ENCODE measurements at regions not wholly inside any gene's neighbourhood (a gene's known extent, or its start where the extent isn't known, plus 50 kb on each side); places are given as distances from the start of the nearest gene placed in this dataset.

GRCh38 chr3:143188881-143189280 lies 69.3 kb downstream of the CHST2 start:
- Histone ChIP-seq H3K27me3 (ENCODE audit: control insufficient read depth, insufficient read depth) (no peaks in the 10 kb centered on the region), H3K27ac (ENCODE audit: low read length) (no peak overlapping the region), H3K4me1 (ENCODE audit: control insufficient read depth, insufficient read depth, low read length) (no peaks in the 10 kb centered on the region), H3K9me3 (ENCODE audit: control insufficient read depth, low read length) (no peaks in the 10 kb centered on the region), H3K4me3 (ENCODE audit: low read length) (no peak overlapping the region)
- 80% methylated on average over 1 of the region's 1 CpG for WGBS
- intact Hi-C loops (cut with DNase I) = no loop called here
- ATAC-seq (no peak), DNase-seq (no peak)

GRCh38 chr3:143190101-143190500 lies 70.5 kb downstream of the CHST2 start:
- 76% methylated on average over 3 of the region's 3 CpGs for WGBS
- Histone ChIP-seq H3K9me3 (ENCODE audit: control insufficient read depth, low read length) (no peaks in the 10 kb centered on the region), H3K27me3 (ENCODE audit: control insufficient read depth, insufficient read depth) (no peaks in the 10 kb centered on the region), H3K4me1 (ENCODE audit: control insufficient read depth, insufficient read depth, low read length) (no peaks in the 10 kb centered on the region), H3K4me3 (ENCODE audit: low read length) (no peak overlapping the region), H3K27ac (ENCODE audit: low read length) (no peak overlapping the region)
- intact Hi-C loops (cut with DNase I) = no loop called here
- no peak for DNase-seq
- no peak for ATAC-seq

- Histone ChIP-seq H3K27ac (ENCODE audit: low read length) (no peak overlapping the region), H3K4me3 (ENCODE audit: low read length) (no peak overlapping the region), H3K27me3 (ENCODE audit: control insufficient read depth, insufficient read depth) (no peaks in the 10 kb centered on the region), H3K9me3 (ENCODE audit: control insufficient read depth, low read length) (no peaks in the 10 kb centered on the region), H3K4me1 (ENCODE audit: control insufficient read depth, insufficient read depth, low read length) (no peaks in the 10 kb centered on the region)
- intact Hi-C loops (cut with DNase I) = no loop called here
- ATAC-seq = no peak
- WGBS = 65% methylated on average over 1 of the region's 1 CpG
- DNase-seq = no peak
Measured at GRCh38 chr3:143192193-143192592, 72.6 kb downstream of the CHST2 start.

GRCh38 chr3:143200001-143200924 lies 80.7 kb downstream of the CHST2 start:
- no peak for DNase-seq
- H3K4me1 ChIP-seq (ENCODE audit: control insufficient read depth, insufficient read depth, low read length) = no peaks in the 10 kb centered on the region
- no peak overlapping the region for H3K4me3 ChIP-seq (ENCODE audit: low read length)
- intact Hi-C loops (cut with DNase I) = no loop called here
- ATAC-seq = no peak
- H3K27me3 ChIP-seq (ENCODE audit: control insufficient read depth, insufficient read depth) = no peaks in the 10 kb centered on the region
- H3K27ac ChIP-seq (ENCODE audit: low read length) = no peak overlapping the region
- 79% methylated on average over 12 of the region's 12 CpGs for WGBS
- H3K9me3 ChIP-seq (ENCODE audit: control insufficient read depth, low read length) = peaks cover 1% of the 10 kb centered on the region

- intact Hi-C loops (cut with DNase I) = no loop called here
- H3K9me3 ChIP-seq (ENCODE audit: control insufficient read depth, low read length) = peaks cover 1% of the 10 kb centered on the region
Measured at GRCh38 chr3:143201045-143201444, 81.5 kb downstream of the CHST2 start.

GRCh38 chr3:143201870-143202752 lies 82.5 kb downstream of the CHST2 start:
- H3K4me3 ChIP-seq (ENCODE audit: low read length) = no peak overlapping the region
- no peaks in the 10 kb centered on the region for H3K27me3 ChIP-seq (ENCODE audit: control insufficient read depth, insufficient read depth)
- intact Hi-C loops (cut with DNase I) = no loop called here
- no peak overlapping the region for H3K27ac ChIP-seq (ENCODE audit: low read length)
- ATAC-seq (no peak), DNase-seq (no peak)
- no peaks in the 10 kb centered on the region for H3K4me1 ChIP-seq (ENCODE audit: control insufficient read depth, insufficient read depth, low read length)
- peaks cover 1% of the 10 kb centered on the region for H3K9me3 ChIP-seq (ENCODE audit: control insufficient read depth, low read length)
- WGBS = 76% methylated on average over 13 of the region's 13 CpGs

More at GRCh38 chr3:143201045-143201444, 81.5 kb downstream of the CHST2 start:
- 91% methylated on average over 3 of the region's 3 CpGs for WGBS
- no peak for ATAC-seq
- Histone ChIP-seq H3K4me3 (ENCODE audit: low read length) (no peak overlapping the region), H3K27ac (ENCODE audit: low read length) (no peak overlapping the region), H3K27me3 (ENCODE audit: control insufficient read depth, insufficient read depth) (no peaks in the 10 kb centered on the region), H3K4me1 (ENCODE audit: control insufficient read depth, insufficient read depth, low read length) (no peaks in the 10 kb centered on the region)
- no peak for DNase-seq

- Histone ChIP-seq H3K27ac (ENCODE audit: low read length) (no peak overlapping the region), H3K4me1 (ENCODE audit: control insufficient read depth, insufficient read depth, low read length) (no peaks in the 10 kb centered on the region), H3K9me3 (ENCODE audit: control insufficient read depth, low read length) (peaks cover 1% of the 10 kb centered on the region), H3K27me3 (ENCODE audit: control insufficient read depth, insufficient read depth) (no peaks in the 10 kb centered on the region), H3K4me3 (ENCODE audit: low read length) (no peak overlapping the region)
- DNase-seq (no peak), ATAC-seq (no peak)
- intact Hi-C loops (cut with DNase I) = no loop called here
- WGBS = 45% methylated on average over 3 of the region's 3 CpGs
Measured at GRCh38 chr3:143203142-143203541, 83.6 kb downstream of the CHST2 start.

- H3K9me3 ChIP-seq (ENCODE audit: control insufficient read depth, low read length) = peaks cover 1% of the 10 kb centered on the region
- 83% methylated on average over 3 of the region's 3 CpGs for WGBS
- no peak overlapping the region for H3K27ac ChIP-seq (ENCODE audit: low read length)
- H3K4me1 ChIP-seq (ENCODE audit: control insufficient read depth, insufficient read depth, low read length) = no peaks in the 10 kb centered on the region
- no peak for DNase-seq
- intact Hi-C loops (cut with DNase I) = no loop called here
- no peaks in the 10 kb centered on the region for H3K27me3 ChIP-seq (ENCODE audit: control insufficient read depth, insufficient read depth)
- ATAC-seq = no peak
- no peak overlapping the region for H3K4me3 ChIP-seq (ENCODE audit: low read length)
Measured at GRCh38 chr3:143203848-143204247, 84.3 kb downstream of the CHST2 start.

GRCh38 chr3:143206955-143207337 lies 87.4 kb downstream of the CHST2 start:
- Histone ChIP-seq H3K4me3 (ENCODE audit: low read length) (no peak overlapping the region), H3K4me1 (ENCODE audit: control insufficient read depth, insufficient read depth, low read length) (no peaks in the 10 kb centered on the region), H3K27me3 (ENCODE audit: control insufficient read depth, insufficient read depth) (no peaks in the 10 kb centered on the region), H3K9me3 (ENCODE audit: control insufficient read depth, low read length) (no peaks in the 10 kb centered on the region), H3K27ac (ENCODE audit: low read length) (no peak overlapping the region)
- intact Hi-C loops (cut with DNase I) = no loop called here
- DNase-seq = no peak
- WGBS = 89% methylated on average over 4 of the region's 4 CpGs
- ATAC-seq = no peak

- WGBS = 89% methylated on average over 1 of the region's 1 CpG
- Histone ChIP-seq H3K27ac (ENCODE audit: low read length) (no peak overlapping the region), H3K27me3 (ENCODE audit: control insufficient read depth, insufficient read depth) (no peaks in the 10 kb centered on the region), H3K4me3 (ENCODE audit: low read length) (no peak overlapping the region), H3K9me3 (ENCODE audit: control insufficient read depth, low read length) (no peaks in the 10 kb centered on the region), H3K4me1 (ENCODE audit: control insufficient read depth, insufficient read depth, low read length) (no peaks in the 10 kb centered on the region)
- ATAC-seq (no peak), DNase-seq (no peak)
- intact Hi-C loops (cut with DNase I) = no loop called here
Measured at GRCh38 chr3:143207338-143207961, 87.9 kb downstream of the CHST2 start.
